Activated naive CD8-positive, alpha-beta T cell (primary cell): ENCODE measurements at regions not wholly inside any gene's neighbourhood (a gene's known extent, or its start where the extent isn't known, plus 50 kb on each side); places are given as distances from the start of the nearest gene placed in this dataset.

ENCODE experiments used
- H3K27ac Mint-ChIP-seq: one replicate; pipeline ENCODE4 v1.8.0; 2021; ENCODE audit warnings: mixed read lengths
- H3K27me3 Mint-ChIP-seq: one replicate; pipeline ENCODE4 v1.8.0; 2021; ENCODE audit warnings: mixed read lengths
- H3K36me3 Mint-ChIP-seq: one replicate; pipeline ENCODE4 v1.8.0; 2021; ENCODE audit warnings: mixed read lengths
- H3K4me1 Mint-ChIP-seq: one replicate; pipeline ENCODE4 v1.8.0; 2021; ENCODE audit warnings: low read depth, mixed read lengths
- H3K4me3 Mint-ChIP-seq: one replicate; pipeline ENCODE4 v1.8.0; 2021; ENCODE audit warnings: mild to moderate bottlenecking, mixed read lengths
- H3K9me3 Mint-ChIP-seq: one replicate; pipeline ENCODE4 v1.8.0; 2021; ENCODE audit warnings: low read depth, mixed read lengths

DNA sequence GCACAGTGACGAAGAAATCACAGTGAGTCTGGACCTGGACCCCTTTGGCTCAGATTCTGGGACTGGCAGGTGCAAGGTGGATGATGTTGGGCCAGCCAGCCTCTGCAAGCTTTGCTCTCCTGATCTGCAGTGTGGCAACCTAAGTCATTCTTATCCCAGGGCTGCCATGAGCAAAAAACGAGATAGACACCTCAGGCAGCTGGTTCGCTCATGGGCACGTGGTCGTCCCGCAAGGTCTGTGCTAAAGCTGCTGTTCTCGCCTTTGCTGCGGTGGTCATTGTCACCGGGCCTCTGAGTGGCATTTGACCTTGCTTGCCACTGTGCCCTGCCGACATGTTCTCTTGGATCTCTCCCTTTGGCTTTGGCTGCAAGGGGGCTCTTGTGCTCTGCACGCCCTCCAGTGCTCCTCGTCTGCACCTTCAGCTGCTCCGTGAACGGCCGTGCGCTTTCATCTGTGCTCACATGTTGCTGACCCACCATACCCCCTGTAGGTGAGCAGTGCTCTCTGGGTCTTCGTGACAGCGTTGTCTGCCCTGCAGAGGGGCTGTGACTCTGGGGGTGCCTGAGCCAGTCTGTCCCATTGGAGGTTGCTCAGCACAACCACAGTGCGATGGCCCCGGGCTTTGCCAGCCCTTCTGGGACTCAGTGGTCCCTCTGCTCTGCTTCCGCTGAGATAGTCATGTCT, 317.0 kb downstream of the GLRX3 start:
- peaks cover 14% of the 10 kb centered on the region for H3K27me3 Mint-ChIP-seq
- H3K4me1 Mint-ChIP-seq, result no peaks in the 10 kb centered on the region
- no peaks in the 10 kb centered on the region for H3K36me3 Mint-ChIP-seq
- no peak overlapping the region for H3K27ac Mint-ChIP-seq
- no peak overlapping the region for H3K4me3 Mint-ChIP-seq
- H3K9me3 Mint-ChIP-seq, result no peaks in the 10 kb centered on the region

DNA sequence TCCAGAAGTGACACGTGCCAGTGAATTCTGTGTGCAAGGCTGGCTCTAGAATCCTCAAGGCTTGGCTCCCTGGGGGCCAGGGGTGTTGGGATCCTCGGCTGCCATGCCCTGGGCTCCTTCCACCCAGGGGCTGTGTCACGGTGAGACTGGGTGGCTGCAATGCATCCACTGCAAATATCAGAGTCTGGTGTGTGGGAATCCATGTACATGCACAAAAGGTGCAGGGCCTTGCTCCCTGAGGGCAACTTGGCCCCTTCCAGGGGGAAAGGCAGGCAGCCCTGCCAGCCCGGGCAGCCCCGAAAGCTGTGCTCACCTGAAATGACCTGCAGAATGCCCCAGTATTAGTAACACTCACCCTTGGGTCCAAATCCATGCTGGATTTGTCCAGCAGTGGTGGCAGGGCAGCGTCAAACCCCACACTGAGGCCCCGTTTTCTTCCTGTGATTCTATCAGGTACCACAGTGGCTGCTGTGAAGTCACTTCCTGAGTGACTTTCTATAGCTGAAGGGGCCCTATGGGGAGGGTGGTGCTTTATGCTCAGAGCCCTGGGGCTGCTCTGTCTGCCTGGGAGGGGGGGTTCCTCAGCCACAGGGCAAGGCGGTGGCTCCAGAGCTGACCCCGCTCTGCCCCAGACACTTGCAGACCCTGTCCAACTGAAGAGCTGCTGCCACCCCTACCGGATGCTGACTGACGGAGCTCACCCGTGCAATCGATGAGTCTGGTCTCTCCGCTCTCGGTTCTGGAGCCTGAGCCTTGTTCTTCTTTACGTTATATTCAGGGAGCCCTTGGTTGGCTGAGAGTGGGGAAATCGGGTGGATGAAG, 317.7 kb downstream of the GLRX3 start:
- Mint-ChIP-seq H3K36me3 (no peaks in the 10 kb centered on the region), H3K9me3 (no peaks in the 10 kb centered on the region), H3K4me3 (no peak overlapping the region), H3K27me3 (peaks cover 13% of the 10 kb centered on the region), H3K4me1 (no peaks in the 10 kb centered on the region), H3K27ac (no peak overlapping the region)

DNA sequence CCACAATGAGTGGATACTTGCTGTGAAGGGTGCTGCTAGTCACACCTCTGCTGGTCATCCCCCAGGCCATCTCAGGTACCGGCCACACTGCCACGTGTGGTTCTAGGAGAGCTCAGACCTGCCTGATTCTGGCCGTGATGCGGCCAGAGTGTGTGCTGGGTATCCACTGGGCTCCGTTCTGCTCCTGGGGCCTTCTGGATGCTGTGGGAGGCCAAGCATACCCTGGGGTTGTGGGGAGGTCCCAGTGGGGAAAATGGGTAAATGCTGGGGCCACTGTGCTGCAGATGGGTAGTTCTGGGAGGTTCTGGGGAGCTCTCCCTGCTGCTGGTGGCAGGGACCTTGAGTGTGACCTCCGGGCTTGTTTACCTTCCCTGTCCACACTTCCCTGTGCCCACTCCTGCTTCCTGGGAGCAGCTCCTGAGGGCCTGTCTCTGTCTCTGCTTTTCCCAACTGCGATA, 318.4 kb downstream of the GLRX3 start:
- H3K36me3 Mint-ChIP-seq, result no peaks in the 10 kb centered on the region
- no peak overlapping the region for H3K4me3 Mint-ChIP-seq
- H3K9me3 Mint-ChIP-seq, result no peaks in the 10 kb centered on the region
- peaks cover 12% of the 10 kb centered on the region for H3K27me3 Mint-ChIP-seq
- no peaks in the 10 kb centered on the region for H3K4me1 Mint-ChIP-seq
- no peak overlapping the region for H3K27ac Mint-ChIP-seq

DNA sequence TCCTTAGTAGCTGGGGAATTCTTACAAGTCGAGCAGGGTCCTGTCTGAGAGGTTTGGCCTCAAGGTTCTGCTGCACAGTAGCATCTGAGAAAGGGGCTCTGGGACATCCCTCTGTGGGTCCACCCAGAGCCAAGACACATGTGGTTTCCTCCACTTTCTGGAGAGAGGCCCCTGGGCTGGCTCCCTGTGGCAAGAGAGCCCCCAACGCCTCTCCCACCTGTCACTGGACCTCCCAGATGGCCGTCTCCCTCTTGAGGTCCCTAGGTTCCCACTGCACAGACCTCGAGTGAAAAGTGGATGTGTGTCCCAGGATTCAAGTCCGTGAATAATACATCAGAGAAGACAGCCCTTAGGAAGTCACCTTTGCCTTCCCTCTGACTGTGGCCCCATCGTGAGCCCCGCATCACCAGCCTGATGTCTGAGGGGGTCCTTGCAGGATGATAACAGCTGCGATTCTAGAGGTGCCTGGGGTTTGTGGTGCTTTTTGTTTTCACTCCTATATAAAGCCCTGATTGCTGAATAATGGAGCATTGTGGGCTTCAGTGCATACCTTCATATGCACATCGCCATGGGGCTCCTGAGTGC, 319.0 kb downstream of the GLRX3 start:
- peaks cover 12% of the 10 kb centered on the region for H3K27me3 Mint-ChIP-seq
- no peaks in the 10 kb centered on the region for H3K9me3 Mint-ChIP-seq
- no peak overlapping the region for H3K4me3 Mint-ChIP-seq
- H3K36me3 Mint-ChIP-seq, result no peaks in the 10 kb centered on the region
- H3K4me1 Mint-ChIP-seq, result no peaks in the 10 kb centered on the region
- no peak overlapping the region for H3K27ac Mint-ChIP-seq

DNA sequence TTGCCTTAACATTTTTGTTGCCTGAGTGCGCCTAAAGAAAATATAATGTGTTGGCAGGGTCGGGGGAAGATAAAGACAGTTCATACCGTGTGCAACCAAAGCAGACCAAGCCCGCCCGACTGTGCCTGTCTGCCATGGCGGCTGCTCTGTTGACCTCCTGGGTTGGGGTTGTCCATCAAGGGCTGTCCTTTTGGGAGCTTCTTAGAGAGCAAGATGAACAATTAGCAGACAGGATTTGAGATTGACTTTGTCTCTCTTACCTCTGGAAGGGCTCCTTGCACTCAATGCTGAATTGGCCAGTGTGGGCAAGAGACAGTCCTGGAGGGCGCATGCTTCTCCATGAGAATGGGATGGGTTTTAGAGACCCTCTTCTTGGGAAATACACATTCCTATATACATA, 319.6 kb downstream of the GLRX3 start:
- Mint-ChIP-seq H3K36me3 (no peaks in the 10 kb centered on the region), H3K9me3 (no peaks in the 10 kb centered on the region), H3K27me3 (peaks cover 12% of the 10 kb centered on the region), H3K4me3 (no peak overlapping the region), H3K27ac (no peak overlapping the region), H3K4me1 (no peaks in the 10 kb centered on the region)

- Mint-ChIP-seq H3K36me3 (no peaks in the 10 kb centered on the region), H3K4me3 (no peak overlapping the region), H3K27me3 (peaks cover 12% of the 10 kb centered on the region), H3K4me1 (no peaks in the 10 kb centered on the region), H3K27ac (no peak overlapping the region), H3K9me3 (no peaks in the 10 kb centered on the region)
These were observed 320.4 kb downstream of the GLRX3 start for GRCh38 chr10:130456616-130457015.

DNA sequence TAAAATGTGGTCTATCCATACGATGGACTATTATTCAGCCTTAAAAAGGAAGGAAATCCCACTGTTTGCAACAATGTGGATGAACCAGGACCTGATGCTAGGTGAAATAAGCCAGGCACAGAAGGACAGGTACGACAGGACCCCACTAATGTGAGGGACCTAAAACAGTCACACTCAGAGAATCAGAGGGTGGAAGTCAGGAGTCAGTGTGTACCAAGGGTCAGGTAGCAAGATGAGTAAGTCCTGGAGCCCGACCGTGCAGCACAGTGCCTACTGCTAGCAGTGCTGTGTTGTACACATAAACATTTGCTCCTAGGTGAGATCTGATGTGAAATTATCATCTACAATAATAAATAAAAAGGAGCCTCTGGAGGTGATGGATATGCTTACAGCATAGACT, 322.3 kb downstream of the GLRX3 start:
- Mint-ChIP-seq H3K27me3 (peaks cover 4% of the 10 kb centered on the region), H3K4me3 (no peak overlapping the region), H3K27ac (no peak overlapping the region), H3K4me1 (no peaks in the 10 kb centered on the region), H3K36me3 (no peaks in the 10 kb centered on the region), H3K9me3 (no peaks in the 10 kb centered on the region)

DNA sequence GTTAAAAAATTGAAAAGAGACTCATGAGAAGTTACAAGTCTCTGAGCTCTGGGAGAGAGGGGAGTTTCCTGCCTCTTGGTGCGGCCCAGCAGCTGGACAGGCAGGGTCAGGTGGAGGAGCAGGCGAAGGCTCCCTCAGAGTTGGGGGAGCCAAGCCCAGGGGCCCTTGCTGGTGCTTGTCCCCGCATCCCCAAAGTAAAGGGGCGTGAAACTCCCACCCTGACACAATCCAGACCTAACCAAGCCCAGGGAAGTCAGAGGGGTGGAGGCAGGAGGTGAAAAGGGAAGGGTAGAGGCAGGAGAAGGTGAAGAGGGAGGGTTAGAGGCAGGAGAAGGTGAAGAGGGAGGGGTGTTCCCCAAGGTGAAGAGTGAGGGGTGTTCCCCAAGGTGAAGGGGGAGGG, 322.8 kb downstream of the GLRX3 start:
- Mint-ChIP-seq H3K36me3 (no peaks in the 10 kb centered on the region), H3K27ac (no peak overlapping the region), H3K4me3 (no peak overlapping the region), H3K27me3 (peaks cover 4% of the 10 kb centered on the region), H3K4me1 (no peaks in the 10 kb centered on the region), H3K9me3 (no peaks in the 10 kb centered on the region)

GRCh38 chr10:130459851-130460490, 323.8 kb downstream of the GLRX3 start:
- Mint-ChIP-seq H3K4me3 (no peak overlapping the region), H3K9me3 (no peaks in the 10 kb centered on the region), H3K27me3 (peaks cover 4% of the 10 kb centered on the region), H3K36me3 (no peaks in the 10 kb centered on the region), H3K4me1 (no peaks in the 10 kb centered on the region), H3K27ac (no peak overlapping the region)

- no peaks in the 10 kb centered on the region for H3K4me1 Mint-ChIP-seq
- H3K36me3 Mint-ChIP-seq, result no peaks in the 10 kb centered on the region
- peaks cover 2% of the 10 kb centered on the region for H3K27me3 Mint-ChIP-seq
- no peaks in the 10 kb centered on the region for H3K9me3 Mint-ChIP-seq
- no peak overlapping the region for H3K27ac Mint-ChIP-seq
- H3K4me3 Mint-ChIP-seq, result no peak overlapping the region
These were observed 325.4 kb downstream of the GLRX3 start for GRCh38 chr10:130461631-130462030.

DNA sequence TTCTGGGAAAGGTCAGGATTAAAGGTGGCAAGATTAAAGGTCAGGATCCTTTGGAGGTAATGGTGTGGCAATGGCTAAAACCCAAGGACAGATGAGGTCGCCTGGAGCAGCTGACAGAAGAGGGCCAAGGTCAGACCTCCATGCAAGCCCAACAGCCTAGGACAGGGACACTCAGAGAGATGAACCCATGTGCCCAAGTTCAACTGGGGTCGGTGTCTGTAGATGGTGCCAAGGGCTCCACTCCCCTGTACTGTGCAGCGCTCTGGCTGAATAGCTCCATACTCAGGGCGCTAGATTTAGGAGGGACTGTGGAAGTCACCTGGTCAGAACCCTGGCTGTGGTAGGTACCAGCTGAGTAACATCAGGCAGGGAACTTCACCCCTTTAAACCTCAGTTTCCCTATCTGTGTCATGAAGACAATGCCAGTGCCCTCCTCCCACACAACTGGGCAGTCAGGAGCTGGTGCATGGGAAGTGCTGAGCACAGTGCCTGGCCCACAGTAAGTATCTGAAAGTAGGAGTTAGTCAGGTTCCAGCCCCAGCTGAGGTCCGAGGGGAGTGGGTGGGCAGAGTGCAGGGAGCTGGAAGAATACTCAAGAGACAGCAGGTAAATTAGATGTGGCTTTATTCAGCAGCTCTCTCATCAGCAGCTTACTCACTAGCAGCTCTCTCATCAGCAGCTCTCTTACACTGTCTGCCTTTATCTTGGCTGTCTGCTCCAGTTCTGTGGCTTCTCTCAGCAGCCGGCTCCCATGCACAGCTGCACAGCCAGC, 327.1 kb downstream of the GLRX3 start:
- H3K9me3 Mint-ChIP-seq, result peaks cover 7% of the 10 kb centered on the region
- no peaks in the 10 kb centered on the region for H3K36me3 Mint-ChIP-seq
- no peak overlapping the region for H3K27ac Mint-ChIP-seq
- H3K4me3 Mint-ChIP-seq, result no peak overlapping the region
- H3K27me3 Mint-ChIP-seq, result no peaks in the 10 kb centered on the region
- no peaks in the 10 kb centered on the region for H3K4me1 Mint-ChIP-seq

DNA sequence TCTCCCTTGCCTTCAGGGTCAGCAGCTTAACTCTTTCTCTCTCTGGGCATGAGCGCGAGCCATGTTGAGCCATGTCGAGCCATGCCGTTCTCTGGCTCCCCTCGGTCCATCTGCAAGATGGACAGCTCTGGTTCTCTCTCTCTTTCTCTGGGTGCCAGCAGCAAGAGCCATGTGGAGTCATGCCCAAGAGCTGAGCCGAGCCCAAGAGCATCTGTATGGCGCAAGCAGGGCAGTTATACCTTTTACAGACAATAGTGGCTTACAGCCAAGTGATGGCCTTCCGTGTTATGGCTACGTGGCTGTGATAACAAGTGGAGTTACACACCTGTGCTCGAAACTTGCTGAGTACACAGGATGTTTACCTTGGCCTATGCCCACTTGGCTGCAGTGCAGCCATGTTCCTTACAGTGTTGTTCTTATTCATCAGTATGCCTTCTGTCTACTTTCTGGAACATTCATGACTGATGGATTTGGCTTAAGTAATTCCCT, 327.7 kb downstream of the GLRX3 start:
- no peak overlapping the region for H3K27ac Mint-ChIP-seq
- H3K36me3 Mint-ChIP-seq, result no peaks in the 10 kb centered on the region

DNA sequence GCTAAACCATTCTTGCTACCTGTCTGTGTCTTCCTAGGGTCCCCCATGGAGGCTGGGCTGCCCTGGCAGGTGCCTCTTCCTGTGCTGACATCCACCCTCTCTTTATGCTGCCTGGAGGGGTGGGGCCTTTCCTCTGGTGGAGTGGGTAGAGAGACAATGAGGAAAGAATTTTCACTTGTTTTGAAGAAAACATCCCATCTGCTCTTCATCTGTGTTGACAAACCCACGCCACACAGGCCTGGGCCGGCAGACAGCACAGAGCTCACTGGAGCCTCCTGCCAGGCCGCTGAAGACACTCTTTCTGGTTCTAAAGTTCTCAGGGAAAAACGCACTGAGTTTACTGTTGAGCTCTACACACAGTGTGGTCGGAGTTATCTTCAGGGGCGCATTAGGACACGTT, 328.2 kb downstream of the GLRX3 start:
- H3K4me1 Mint-ChIP-seq, result no peaks in the 10 kb centered on the region
- no peaks in the 10 kb centered on the region for H3K27me3 Mint-ChIP-seq

More for the DNA sequence above, 327.7 kb downstream of the GLRX3 start:
- H3K4me3 Mint-ChIP-seq, result no peak overlapping the region
- no peaks in the 10 kb centered on the region for H3K27me3 Mint-ChIP-seq
- H3K4me1 Mint-ChIP-seq, result no peaks in the 10 kb centered on the region
- peaks cover 9% of the 10 kb centered on the region for H3K9me3 Mint-ChIP-seq

DNA sequence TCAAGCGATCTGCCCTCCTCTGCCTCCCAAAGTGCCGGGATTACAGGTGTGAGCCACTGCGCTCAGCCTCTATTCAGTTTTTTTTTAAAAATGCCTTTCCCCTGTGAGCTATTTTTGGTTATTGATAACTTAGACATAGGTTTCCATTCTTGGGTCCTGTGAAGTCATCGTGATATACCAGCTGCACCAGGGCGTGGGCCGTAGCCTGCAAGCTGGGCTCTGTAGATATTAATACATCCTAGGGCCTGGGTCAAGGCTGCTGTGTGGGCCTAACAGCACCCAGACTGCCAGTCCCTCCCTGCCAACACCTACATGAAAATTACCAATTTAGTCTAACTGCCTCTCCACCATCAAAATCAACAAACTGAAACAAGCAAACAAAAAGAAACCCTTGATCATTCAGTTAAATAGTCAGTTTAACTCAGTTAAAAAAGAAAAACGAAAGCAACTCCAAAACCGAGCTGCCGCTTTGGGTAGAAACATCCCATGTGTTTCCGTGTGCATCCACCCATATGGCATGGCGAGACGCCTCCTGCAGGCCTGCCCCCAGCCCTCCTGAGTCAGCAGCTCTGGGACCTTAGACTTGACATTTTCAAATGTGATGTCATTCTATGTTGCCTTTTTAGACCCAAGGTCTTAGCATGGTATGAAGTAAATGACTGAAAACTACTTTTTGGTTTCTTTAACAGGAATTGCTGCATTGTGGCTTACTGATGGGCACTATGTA, 330.2 kb downstream of the GLRX3 start:
- Mint-ChIP-seq H3K4me3 (no peak overlapping the region), H3K4me1 (no peaks in the 10 kb centered on the region), H3K27me3 (no peaks in the 10 kb centered on the region), H3K27ac (no peak overlapping the region), H3K36me3 (no peaks in the 10 kb centered on the region), H3K9me3 (peaks cover 14% of the 10 kb centered on the region)

More for the DNA sequence above, 328.2 kb downstream of the GLRX3 start:
- no peaks in the 10 kb centered on the region for H3K36me3 Mint-ChIP-seq
- peaks cover 14% of the 10 kb centered on the region for H3K9me3 Mint-ChIP-seq
- no peak overlapping the region for H3K4me3 Mint-ChIP-seq
- no peak overlapping the region for H3K27ac Mint-ChIP-seq
